GM18951 (cell line): ENCODE measurements at regions not wholly inside any gene's neighbourhood (a gene's known extent, or its start where the extent isn't known, plus 50 kb on each side); places are given as distances from the start of the nearest gene placed in this dataset.

ENCODE experiments used
- POLR2A ChIP-seq: IDR thresholded peaks from 4 replicates; pipeline ENCODE4 v1.6.1; 2011; ENCODE audit warnings: mild to moderate bottlenecking; ENCODE audit not compliant: insufficient read length, insufficient read depth; ENCODE audit errors: extremely low read depth
- in situ Hi-C: fragments of 300-500 bp; cut with MboI; formaldehyde crosslinking; loops from one replicate; pipeline ENCODE4 v1.12.0; 2022; ENCODE audit warnings: low sequenced_read_pairs, mixed read lengths, inconsistent platforms; ENCODE audit not compliant: unreplicated experiment

DNA sequence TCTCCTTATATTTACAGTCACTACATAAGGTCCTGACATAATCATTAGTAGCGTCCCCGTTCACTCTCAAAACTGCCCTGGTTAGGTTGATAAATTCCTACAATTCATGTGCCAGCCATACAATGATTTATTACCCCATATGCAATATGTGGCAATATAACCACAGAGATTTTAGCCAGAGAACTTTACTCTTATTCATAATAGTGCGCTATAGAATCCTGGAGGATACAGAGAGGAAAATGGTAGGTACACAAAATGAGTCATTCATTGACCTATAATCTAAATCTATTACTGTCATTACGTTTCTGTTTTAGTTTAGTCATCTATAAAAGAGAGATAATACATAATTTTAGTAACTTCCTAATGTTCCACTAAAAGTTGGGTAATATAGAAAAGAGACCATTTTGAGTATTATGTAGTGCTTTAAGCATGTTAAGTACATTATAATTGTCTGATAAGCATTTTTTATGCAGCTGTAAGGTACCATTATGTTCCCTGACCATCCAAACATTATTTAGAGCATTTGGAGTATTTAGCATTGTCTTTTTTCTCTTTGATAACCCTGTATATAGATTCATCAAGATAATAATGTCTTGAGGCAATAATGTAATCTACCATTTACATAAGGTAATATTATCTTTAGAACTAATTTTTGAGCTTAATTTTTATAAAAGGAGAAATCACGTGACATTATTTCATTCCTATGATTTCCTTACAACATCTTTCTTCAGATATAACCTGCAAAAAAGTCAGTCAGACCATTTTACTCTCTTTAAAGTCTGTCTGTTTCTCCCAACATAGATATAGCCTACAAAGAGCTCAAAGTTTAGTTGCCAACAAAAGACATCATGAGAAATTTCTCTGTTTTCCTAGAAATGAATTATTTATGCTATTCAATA lies 655.5 kb upstream of the ZNF608 start:
- in situ Hi-C loops: no loop called here
- no peak for TF ChIP-seq POLR2A

DNA sequence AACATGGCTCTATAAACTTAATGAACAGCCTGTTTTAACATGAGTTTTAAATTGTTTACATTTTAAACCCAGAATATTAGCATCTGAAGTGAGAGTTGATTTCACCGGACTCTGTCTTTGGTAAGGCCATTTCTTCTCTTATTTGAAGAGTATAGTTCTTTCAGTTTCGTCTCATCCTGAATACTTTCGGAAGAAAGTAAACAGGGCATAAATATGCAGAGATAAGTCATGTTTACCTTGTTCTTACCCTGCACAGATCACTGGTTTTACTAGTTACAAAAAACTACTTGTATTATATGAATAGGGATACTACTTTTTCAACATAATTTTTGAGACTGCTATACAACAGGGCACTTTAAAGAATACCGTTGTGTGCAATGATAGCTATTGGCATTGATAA lies 656.3 kb upstream of the ZNF608 start:
- in situ Hi-C loops: no loop called here
- TF ChIP-seq POLR2A: no peak

DNA sequence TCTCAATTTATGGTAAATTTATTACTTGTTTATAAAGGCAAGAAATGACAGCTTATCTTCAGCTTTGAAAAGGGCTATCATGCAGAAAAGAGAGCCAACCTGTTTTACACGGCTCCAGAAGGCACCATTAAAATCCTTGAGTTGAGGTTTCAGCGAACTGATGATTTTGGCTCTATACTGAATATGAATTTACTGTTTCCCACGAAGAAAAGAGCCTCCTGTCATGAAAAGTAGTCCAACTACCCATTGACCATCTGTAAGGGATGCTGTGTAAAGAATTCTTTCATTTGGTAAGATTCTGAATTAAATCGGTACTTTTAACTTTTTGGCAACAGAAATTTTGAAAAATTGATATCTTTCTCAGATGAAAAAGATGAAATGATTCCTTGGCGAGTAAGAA lies 657.6 kb upstream of the ZNF608 start:
- no peak for TF ChIP-seq POLR2A
- in situ Hi-C loops: no loop called here

DNA sequence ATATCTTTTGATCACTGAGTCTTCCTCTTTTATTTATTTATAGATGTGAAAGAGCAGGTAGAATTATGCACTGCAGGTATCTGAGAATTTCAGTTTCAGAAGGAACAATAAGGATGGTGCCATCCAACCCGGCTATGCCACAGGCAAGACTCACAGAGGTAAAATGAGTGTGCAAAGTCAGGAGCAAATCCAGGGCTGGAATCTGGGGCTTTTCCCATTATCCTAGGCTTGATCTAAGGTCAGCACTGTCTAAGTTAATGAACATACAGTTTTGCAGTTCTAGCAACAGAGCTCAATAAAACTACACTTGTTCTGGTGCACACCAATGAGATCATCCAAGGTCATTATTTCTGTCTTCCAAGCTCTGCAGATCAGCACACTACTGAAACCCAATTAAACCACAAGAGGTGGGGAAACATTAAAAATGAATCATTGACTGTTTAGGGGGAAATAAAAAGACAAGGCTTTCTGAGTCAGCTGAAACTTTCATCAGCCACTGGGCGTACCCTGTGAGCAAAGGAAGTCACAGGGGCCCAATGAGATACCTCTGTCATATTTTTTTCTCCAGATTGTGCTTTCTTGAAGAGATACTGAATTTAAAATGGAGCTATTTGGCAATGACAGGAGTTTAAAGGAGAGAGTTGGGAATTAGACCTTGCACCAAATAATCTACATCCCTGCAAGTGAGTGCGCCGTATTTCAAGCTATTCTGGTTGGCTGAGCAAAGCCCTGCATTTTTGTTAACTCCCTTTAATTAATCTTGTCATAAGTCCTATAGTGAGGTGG lies 662.2 kb upstream of the ZNF608 start:
- in situ Hi-C loops: no loop called here
- TF ChIP-seq POLR2A: no peak

DNA sequence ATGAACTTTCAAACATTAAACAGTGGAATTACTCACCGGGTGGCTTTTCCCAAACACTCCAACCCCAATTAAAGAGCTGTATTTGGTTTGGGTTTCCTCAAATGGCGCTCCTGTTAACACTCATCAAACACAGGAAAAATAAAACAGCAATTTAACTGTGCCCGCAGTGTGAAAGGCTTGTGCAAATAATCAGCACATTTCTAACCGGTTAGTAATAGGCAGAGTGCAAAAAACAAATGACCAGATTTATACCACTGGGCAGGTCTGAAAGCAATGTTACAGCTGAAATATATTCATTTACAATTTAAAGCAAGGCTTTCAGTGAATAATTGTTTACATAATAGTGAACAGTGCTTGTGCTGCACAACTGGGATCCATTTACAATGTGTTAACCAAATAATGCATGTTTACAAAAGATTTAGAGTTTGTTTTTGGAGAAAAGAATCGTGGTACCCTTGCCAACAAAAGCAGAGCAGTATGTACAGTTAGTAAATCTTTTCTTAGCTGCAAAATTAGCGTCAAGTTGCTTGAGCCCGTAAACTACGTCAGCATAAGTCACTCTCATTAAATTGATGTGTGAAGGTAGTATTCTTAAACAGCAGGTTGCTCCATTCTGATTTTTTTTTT lies 662.9 kb upstream of the ZNF608 start:
- TF ChIP-seq POLR2A: no peak
- in situ Hi-C loops: no loop called here

DNA sequence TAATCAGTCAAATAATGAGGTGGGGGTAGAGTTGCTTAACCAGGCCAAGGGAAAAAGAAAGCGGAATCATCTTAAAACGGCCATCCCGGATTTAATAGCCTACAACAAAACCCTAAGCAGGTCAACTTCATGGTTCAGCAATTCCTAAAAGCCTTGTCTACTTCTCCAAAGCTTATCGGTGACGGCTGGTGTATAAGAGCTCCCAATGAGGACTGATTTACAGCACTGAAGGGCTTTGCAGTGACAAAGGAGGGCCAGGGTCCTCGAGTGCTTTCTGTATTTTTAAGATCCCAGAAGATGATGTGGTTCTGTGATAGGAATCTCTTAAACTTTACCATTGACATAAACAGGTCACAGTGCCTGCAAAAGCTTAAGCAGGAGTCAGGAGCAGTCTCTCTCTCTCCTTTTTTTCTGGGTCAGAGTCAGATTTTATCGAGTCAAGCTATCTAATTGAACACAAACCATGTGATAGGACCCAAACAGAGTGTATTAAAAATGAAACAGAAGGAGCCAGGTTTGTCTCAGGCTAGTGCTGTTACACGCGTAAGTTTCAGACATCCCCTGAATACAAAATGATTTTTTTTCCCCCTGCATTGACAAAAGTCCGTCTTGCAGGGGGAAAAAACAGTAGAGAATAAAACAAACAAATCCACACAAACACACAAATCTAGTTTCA lies 663.6 kb upstream of the ZNF608 start:
- in situ Hi-C loops: no loop called here
- TF ChIP-seq POLR2A: no peak

DNA sequence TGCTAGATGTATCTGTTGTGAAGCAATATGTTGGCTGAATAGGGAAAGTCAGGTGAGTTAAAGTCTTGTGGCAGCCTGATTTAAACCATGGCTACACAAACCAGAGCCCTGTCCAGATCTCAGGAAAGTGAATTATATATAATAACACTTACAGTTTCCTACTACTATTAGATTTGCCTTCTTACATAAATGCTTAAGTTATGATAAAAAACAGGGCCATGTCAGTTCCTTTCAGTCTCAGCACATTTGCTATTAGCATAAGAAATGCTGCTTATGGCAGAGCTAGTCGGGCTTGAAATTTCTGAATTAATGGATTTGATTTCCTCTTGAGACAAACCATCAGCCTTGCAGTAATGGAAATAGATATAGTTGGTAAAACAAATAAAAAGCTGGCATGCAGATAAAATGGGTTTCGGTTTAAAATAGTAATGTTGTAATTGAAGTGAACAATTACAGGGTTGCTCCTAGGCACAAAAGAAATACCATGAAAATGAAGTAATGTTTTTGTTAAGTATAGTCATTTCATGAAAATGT lies 664.2 kb upstream of the ZNF608 start:
- TF ChIP-seq POLR2A: no peak

DNA sequence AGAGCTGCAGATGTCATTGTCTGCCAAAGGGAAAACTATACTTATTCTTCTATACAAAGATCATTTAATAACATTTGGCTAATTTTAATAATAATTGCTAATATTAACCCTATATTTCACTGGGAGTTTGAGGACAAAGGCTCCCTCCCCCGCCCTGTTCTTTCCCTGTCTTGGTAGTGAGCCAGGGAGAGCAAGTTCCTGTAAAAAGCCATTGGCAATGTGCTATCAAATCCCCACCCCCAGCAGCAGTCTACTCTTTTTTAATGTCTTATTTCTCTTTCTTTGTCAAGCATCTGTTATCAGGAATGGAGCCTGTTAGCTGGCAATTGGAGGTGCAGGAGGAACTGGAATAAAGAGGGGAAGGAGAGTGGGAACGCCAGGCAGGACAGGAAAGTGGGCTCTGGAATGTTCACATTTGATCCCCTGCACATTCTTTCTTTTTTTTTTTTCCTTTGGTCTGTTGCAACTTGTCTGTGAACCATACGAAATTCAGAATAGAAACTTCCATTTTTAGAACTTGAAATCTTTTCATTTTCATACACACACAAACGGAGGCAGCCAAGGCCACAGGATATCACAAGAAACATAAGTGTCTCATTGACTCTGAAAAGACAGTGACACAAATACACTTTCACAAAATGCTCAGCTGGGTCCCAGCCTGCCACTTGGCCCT lies 664.8 kb upstream of the ZNF608 start:
- TF ChIP-seq POLR2A: no peak
- in situ Hi-C loops: no loop called here

More for the DNA sequence above, 664.2 kb upstream of the ZNF608 start:
- in situ Hi-C loops: no loop called here

DNA sequence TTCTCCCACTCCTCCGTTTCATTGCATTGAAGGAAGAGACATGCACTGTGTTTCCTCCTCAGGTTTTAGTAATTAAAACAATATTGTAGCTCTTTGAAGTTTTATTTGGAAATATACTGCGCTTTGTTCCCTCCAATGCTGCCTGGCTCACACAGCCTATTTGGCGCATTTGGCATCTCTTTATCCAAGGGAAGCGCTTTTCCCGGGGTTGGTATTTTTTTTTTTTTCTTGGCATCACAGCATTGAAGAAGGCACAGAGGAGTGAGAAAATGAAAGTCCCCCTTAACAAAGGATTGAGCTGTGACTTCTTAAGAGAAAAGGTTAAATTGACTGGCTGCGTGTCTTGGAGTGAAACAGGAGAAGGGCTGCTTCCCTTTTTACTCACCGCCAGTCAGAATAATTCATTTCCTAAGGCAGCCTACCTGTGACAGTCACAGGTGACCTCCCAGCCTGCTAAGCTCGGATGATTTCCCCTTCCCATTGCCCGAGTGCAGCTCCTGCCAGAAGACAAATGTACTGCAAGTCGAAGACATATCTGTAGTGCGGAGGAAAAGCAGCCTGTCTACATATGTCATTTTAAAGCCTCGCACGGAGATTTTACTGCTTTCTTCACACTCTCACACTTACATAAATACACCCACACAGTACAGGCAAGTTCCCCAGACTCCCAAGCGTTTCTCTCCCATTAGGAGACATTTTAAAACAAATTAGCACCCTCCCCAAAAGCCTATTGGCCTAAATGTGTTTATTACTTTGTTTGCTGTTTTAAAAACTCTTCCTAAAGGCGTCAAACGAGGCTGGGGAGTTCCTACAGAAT lies 665.5 kb upstream of the ZNF608 start:
- TF ChIP-seq POLR2A: no peak
- in situ Hi-C loops: no loop called here

DNA sequence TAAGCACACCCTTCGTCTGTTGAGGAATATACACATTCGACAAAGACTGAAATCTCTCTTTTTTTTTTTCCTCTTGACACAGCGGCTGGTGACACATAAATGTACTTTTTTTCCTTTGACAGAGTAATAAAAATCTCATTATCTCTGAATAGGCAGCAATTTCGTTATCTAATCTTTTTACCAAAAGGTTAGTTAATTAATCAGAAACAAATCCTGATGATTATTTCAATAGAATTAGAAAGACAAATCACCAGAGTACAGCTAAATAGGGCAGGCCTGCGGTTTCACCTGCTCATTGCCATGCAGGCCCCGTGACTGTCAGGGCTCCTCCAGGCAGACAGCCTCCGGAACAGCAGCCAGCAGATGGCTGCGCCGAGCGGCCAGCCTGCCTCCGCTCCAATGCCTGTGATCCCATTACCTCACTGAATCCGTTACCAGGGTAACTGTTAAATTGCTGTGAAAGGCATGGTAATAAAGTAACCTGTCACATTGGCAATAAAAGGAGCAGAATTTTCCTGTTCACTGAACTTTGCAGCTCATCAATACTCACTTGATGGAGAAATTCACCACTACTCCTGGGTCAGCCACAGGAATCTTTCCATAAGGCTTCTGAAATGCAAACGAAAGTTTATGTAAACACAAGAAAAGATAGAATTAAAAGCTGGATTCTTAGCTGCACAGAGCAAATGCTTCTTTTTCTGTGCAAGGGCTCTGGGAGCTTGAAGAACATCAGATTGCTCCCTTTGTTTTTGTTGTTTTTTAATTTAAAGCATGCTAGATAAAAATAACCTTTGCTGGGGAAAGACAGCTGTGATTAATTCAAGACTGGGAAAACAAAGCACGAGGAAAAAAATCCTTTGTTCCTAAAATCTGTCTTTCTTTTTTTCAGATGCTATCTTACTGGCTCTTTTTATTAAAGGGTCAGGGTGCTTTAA lies 666.4 kb upstream of the ZNF608 start:
- no peak for TF ChIP-seq POLR2A
- in situ Hi-C loops: no loop called here

DNA sequence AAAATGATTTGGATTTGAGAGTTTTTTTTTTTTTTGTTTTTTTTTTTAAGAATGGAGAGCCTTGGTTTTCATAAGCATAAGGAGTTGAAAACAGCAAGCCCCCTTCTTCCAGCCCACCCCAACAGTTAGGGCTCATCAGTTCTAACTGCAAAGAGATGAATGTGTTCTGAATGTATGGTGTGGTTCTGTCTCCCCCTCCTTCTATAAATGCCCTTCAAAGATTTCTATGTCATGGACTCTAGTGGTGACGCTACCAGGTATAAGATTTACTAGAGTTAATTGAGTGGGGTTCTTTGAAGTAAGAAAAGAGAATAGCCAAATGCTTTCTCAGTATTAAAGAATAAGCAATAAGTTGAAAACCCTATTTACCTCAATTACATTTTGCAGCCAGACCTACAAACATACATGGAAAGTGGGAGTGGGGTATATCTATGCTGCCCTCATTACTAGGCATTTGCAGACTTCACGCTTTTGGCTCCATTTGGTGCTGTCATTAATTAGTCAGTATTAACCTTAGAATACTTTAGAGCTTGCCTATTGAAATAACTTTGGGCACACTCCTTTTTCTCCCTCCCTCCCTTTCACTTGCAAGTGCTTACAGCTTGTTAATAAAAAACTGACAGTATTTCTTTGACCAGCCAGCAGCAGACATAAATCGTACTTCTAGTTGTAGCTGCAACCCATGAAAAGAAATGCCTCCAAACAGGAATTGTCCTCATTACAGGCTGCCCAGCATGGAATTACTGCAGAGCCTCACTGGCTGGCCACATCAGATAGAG lies 667.2 kb upstream of the ZNF608 start:
- TF ChIP-seq POLR2A: no peak
- in situ Hi-C loops: no loop called here
